ENCODE measurements at regions not wholly inside any gene's neighbourhood (a gene's known extent, or its start where the extent isn't known, plus 50 kb on each side); places are given as distances from the start of the nearest gene placed in this dataset.

DNA sequence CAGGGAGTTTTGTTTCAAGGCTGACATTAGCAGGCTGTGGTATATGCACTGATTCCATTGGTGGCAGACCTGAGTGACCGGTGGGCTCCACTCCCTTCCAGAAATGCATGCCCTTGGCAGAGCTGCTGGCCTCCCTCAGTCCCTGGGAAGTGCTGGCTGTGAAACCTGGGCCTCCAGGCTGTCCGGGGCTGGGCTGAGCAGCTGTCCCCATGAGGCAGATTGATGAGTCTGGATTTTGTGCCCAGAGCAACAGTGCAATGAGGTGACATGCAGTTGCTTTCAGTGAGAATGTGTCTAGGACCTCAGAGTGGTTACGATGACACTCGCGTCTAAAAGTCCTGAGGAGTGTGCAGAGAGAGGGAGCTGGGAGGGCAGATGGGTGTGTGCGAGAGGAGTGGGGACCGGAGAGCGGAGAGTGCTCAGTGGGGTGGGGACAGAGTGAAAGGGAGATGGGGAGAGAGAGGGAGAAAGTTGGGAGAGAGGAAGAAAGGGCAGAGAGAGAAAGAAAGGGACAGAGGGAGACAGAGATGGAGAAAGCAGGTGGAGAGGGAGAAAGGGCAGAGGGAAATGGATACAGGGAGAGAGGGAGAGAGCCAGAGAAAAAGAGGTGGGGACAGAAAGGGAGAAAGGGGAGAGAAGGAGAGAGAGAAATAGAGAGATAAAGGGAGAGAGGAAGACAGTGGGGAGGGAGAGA lies 978.3 kb downstream of the BRD1 start:
- H3K9me3 ChIP-seq = no peaks in the 10 kb centered on the region
- H3K27me3 ChIP-seq = peaks cover 0 to 10% (median 0%) of the 10 kb centered on the region in 9 donors
- ATAC-seq (no peak), DNase-seq (peak in 1 of 5 donors; percentile 20)
- WGBS, 4 donors = 66 to 75% (median 70%) methylated on average over 8 of the region's 8 CpGs
- H3K4me3 ChIP-seq = no peak overlapping the region
- no peak for TF ChIP-seq POLR2A (IDR thresholded peaks at IDR 0.05)
- TF ChIP-seq, protein P1, sequence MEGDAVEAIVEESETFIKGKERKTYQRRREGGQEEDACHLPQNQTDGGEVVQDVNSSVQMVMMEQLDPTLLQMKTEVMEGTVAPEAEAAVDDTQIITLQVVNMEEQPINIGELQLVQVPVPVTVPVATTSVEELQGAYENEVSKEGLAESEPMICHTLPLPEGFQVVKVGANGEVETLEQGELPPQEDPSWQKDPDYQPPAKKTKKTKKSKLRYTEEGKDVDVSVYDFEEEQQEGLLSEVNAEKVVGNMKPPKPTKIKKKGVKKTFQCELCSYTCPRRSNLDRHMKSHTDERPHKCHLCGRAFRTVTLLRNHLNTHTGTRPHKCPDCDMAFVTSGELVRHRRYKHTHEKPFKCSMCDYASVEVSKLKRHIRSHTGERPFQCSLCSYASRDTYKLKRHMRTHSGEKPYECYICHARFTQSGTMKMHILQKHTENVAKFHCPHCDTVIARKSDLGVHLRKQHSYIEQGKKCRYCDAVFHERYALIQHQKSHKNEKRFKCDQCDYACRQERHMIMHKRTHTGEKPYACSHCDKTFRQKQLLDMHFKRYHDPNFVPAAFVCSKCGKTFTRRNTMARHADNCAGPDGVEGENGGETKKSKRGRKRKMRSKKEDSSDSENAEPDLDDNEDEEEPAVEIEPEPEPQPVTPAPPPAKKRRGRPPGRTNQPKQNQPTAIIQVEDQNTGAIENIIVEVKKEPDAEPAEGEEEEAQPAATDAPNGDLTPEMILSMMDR (IDR thresholded peaks at IDR 0.05) = no peak
- intact Hi-C loops (cut with DNase I) = no loop called here
- no peaks in the 10 kb centered on the region for H3K36me3 ChIP-seq
- no peaks in the 10 kb centered on the region for H3K4me1 ChIP-seq
- H3K27ac ChIP-seq = no peak overlapping the region

DNA sequence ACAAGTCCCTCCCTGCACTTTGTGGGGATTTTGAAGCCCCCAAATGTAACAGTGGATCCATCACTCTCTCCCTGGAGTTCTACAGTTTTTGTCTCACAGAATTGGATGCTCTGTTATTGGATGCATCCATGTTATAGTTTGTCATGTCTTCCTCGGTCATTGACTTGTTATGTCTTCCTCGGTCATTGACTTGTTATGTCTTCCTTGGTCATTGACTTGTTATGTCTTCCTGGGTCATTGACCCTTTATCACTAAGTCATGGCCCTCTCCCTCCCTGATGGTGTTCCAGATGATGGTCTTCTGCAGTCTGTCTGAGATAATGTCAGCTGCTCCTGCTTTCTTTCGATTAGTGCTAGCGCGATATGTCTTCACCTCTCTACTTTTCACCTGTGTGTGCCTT lies 981.5 kb downstream of the BRD1 start:
- no peak overlapping the region for H3K27ac ChIP-seq
- WGBS, 4 donors = 67 to 77% (median 74%) methylated on average over 5 of the region's 5 CpGs
- peaks cover 0 to 18% (median 0%) of the 10 kb centered on the region in 9 donors for H3K27me3 ChIP-seq
- intact Hi-C loops (cut with DNase I) = no loop called here
- H3K36me3 ChIP-seq = no peaks in the 10 kb centered on the region
- TF ChIP-seq, protein P1 (IDR thresholded peaks at IDR 0.05) = no peak
- TF ChIP-seq POLR2A (IDR thresholded peaks at IDR 0.05) = no peak
- ATAC-seq = no peak
- H3K4me3 ChIP-seq = no peak overlapping the region
- no peaks in the 10 kb centered on the region for H3K4me1 ChIP-seq
- DNase-seq = no peak
- H3K9me3 ChIP-seq = no peaks in the 10 kb centered on the region

DNA sequence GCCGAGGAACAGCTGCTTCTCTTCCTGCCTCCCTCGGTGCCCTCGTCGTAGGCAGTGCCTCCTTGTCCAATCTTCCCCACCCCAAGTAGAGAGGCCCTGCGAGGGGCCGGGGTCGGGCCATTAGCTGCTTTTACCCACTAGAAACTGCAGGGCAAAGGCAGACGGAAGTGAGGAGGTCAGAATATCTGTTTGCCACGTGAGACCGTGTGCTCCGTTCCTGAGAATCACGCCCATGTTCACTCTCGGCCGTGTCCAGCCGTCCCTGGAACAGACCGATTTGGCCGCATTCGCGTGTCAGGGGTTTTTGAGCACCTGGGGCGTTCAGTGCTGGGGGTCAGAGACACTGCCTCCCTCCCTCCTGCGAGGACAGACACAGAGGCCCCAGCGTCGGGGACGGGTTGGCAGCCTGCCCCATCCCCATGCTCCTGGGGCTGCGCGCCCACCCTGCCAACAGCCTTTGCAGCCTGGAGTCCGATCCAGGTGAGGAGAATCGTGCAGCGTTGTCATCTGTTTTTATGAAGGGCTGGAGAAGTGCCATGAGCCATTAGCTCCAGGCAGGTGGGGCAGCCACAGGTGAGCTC lies 982.2 kb downstream of the BRD1 start:
- H3K4me1 ChIP-seq = no peaks in the 10 kb centered on the region
- no peak overlapping the region for H3K4me3 ChIP-seq
- H3K9me3 ChIP-seq = no peaks in the 10 kb centered on the region
- DNase-seq (peak in 1 of 5 donors; percentile 37), ATAC-seq (no peak)
- H3K27ac ChIP-seq = no peak overlapping the region
- H3K27me3 ChIP-seq = peaks cover 0 to 18% (median 0%) of the 10 kb centered on the region in 9 donors
- intact Hi-C loops (cut with DNase I) = no loop called here
- TF ChIP-seq POLR2A (IDR thresholded peaks at IDR 0.05) = no peak
- TF ChIP-seq, protein P1 (IDR thresholded peaks at IDR 0.05) = no peak
- 84 to 90% (median 85%) methylated on average over 22 to 29 of the region's 29 CpGs for WGBS, 4 donors
- H3K36me3 ChIP-seq = no peaks in the 10 kb centered on the region

DNA sequence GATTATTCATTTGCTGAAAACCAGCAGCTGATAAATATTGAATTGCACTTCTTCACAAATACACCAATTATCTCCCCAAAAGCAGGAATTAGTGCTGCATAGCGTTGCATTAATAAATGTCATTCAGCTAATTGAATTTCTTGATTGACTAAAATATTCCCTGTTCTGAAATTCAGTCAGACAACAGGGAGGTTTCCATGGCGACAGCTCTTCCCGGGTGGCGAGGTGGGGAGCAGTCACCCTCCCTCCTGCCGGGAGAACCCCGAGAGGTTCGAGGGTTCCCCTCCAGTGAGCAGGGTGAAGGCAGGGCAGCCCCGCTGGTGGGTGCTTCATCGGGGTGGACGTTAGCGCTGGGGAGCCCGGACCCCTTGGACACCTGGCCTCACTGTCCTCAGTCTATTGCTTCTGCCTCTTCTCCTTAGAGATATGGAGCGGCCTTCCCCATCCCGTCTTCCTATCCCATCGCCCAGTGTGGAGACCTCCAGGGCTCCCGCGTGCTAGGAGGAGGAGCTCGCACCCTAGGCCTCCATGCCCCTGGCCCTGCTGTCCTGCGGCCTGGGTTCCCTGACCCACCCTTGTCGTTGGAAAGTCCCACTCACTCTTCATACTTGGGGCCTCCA lies 983.5 kb downstream of the BRD1 start:
- Histone ChIP-seq H3K27me3 (peaks cover 0 to 20% (median 0%) of the 10 kb centered on the region in 9 donors), H3K9me3 (no peaks in the 10 kb centered on the region), H3K4me1 (no peaks in the 10 kb centered on the region), H3K36me3 (no peaks in the 10 kb centered on the region), H3K4me3 (no peak overlapping the region), H3K27ac (no peak overlapping the region)
- TF ChIP-seq POLR2A (IDR thresholded peaks at IDR 0.05) = no peak
- TF ChIP-seq, protein P1 (IDR thresholded peaks at IDR 0.05) = no peak
- ATAC-seq (peak in 1 of 4 donors; percentile 24), DNase-seq (peak in 1 of 5 donors; percentile 47)
- intact Hi-C loops (cut with DNase I) = no loop called here
- 83 to 85% (median 85%) methylated on average over 17 to 20 of the region's 20 CpGs for WGBS, 4 donors

Measured in heart left ventricle (tissue), 16 donors.